OCI-LY3 (cell line): ENCODE measurements at regions not wholly inside any gene's neighbourhood (a gene's known extent, or its start where the extent isn't known, plus 50 kb on each side); places are given as distances from the start of the nearest gene placed in this dataset.

ENCODE experiments used
- EZH2phosphoT487 ChIP-seq: fragments of 200-600 bp; shearing (Covaris generic); IDR thresholded peaks from 2 replicates; pipeline ENCODE4 v1.6.1; 2018; ENCODE audit warnings: antibody characterized with exemption, mixed run types, low read depth
- TF ChIP-seq, protein P1 (sequence below): fragments of 200-600, 300-600 bp; sonication (generic); IDR thresholded peaks from 2 replicates; pipeline ENCODE4 v1.5.1; 2014; ENCODE audit warnings: antibody characterized with exemption, low read length, low read depth

GRCh38 chr5:115433918-115434317, 110.7 kb downstream of the FEM1C start:
- TF ChIP-seq, protein P1, sequence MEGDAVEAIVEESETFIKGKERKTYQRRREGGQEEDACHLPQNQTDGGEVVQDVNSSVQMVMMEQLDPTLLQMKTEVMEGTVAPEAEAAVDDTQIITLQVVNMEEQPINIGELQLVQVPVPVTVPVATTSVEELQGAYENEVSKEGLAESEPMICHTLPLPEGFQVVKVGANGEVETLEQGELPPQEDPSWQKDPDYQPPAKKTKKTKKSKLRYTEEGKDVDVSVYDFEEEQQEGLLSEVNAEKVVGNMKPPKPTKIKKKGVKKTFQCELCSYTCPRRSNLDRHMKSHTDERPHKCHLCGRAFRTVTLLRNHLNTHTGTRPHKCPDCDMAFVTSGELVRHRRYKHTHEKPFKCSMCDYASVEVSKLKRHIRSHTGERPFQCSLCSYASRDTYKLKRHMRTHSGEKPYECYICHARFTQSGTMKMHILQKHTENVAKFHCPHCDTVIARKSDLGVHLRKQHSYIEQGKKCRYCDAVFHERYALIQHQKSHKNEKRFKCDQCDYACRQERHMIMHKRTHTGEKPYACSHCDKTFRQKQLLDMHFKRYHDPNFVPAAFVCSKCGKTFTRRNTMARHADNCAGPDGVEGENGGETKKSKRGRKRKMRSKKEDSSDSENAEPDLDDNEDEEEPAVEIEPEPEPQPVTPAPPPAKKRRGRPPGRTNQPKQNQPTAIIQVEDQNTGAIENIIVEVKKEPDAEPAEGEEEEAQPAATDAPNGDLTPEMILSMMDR = no peak
- no peak for TF ChIP-seq EZH2phosphoT487
